HK-2 (cell line): ENCODE measurements at regions not wholly inside any gene's neighbourhood (a gene's known extent, or its start where the extent isn't known, plus 50 kb on each side); places are given as distances from the start of the nearest gene placed in this dataset.
"Not testable (repeated sequence)": the region's sequence is repeated elsewhere in the genome, so short reads cannot be mapped to it uniquely, and the experiment has no call there.

ENCODE experiments used
- DNase-seq: peaks from one replicate; pipeline ENCODE4 v3.0.0-alpha.2; 2018; ENCODE audit not compliant: unreplicated experiment

- no peak for DNase-seq
Measured at GRCh38 chr5:14054965-14055963, 87.9 kb upstream of the TRIO start.

GRCh38 chr5:14054111-14054854 lies 88.9 kb upstream of the TRIO start:
- no peak for DNase-seq

GRCh38 chr5:14050821-14051220 lies 92.3 kb upstream of the TRIO start:
- no peak for DNase-seq

GRCh38 chr5:14048434-14048833 lies 94.7 kb upstream of the TRIO start:
- DNase-seq = no peak

- no peak for DNase-seq
Measured at GRCh38 chr5:14041528-14042192, 97.2 kb upstream of the DNAH5 start.

- DNase-seq = no peak
Measured at GRCh38 chr5:14040542-14040941, 96.1 kb upstream of the DNAH5 start.

GRCh38 chr5:14039576-14039975 lies 95.1 kb upstream of the DNAH5 start:
- peak; percentile 65 for DNase-seq

GRCh38 chr5:14039063-14039462 lies 94.6 kb upstream of the DNAH5 start:
- no peak for DNase-seq

- DNase-seq = peak; percentile 80
Measured at GRCh38 chr5:14038341-14038959, 94.0 kb upstream of the DNAH5 start.

- DNase-seq = no peak
Measured at GRCh38 chr5:14036947-14037346, 92.5 kb upstream of the DNAH5 start.

GRCh38 chr5:14036514-14036913 lies 92.0 kb upstream of the DNAH5 start:
- peak; percentile 78 for DNase-seq

- peak; percentile 78 for DNase-seq
Measured at GRCh38 chr5:14035859-14036503, 91.5 kb upstream of the DNAH5 start.

GRCh38 chr5:14034963-14035362 lies 90.5 kb upstream of the DNAH5 start:
- no peak for DNase-seq

- peak; percentile 57 for DNase-seq
Measured at GRCh38 chr5:14032918-14033317, 88.4 kb upstream of the DNAH5 start.

- DNase-seq = no peak
Measured at GRCh38 chr5:14028938-14029584, 84.6 kb upstream of the DNAH5 start.

- DNase-seq = no peak
Measured at GRCh38 chr5:14028188-14028587, 83.7 kb upstream of the DNAH5 start.

- no peak for DNase-seq
Measured at GRCh38 chr5:14025569-14026286, 81.2 kb upstream of the DNAH5 start.

- DNase-seq = no peak
Measured at GRCh38 chr5:14022971-14023370, 78.5 kb upstream of the DNAH5 start.

- DNase-seq = not testable (repeated sequence)
Measured at GRCh38 chr5:14020944-14021343, 76.5 kb upstream of the DNAH5 start.

- no peak for DNase-seq
Measured at GRCh38 chr5:14019768-14020290, 75.3 kb upstream of the DNAH5 start.
